Chondrocyte (in vitro differentiated cells): ENCODE measurements at regions not wholly inside any gene's neighbourhood (a gene's known extent, or its start where the extent isn't known, plus 50 kb on each side); places are given as distances from the start of the nearest gene placed in this dataset.
A peak's percentile ranks its signal among the peaks of the same experiment; 100 is the strongest.

Source experiments
- DNase-seq: peaks from one replicate; pipeline ENCODE4 v3.0.0; 2021; ENCODE audit warnings: mixed read lengths, low spot score
- H3K27ac Mint-ChIP-seq: one replicate; pipeline ENCODE4 v1.8.0; 2021; ENCODE audit warnings: mild to moderate bottlenecking, moderate library complexity, mixed read lengths; ENCODE audit not compliant: unreplicated experiment
- H3K27me3 Mint-ChIP-seq: 2 replicates; pipeline ENCODE4 v1.8.0; 2021; ENCODE audit warnings: low read depth, mixed read lengths
- H3K36me3 Mint-ChIP-seq: 2 replicates; pipeline ENCODE4 v1.8.0; 2021; ENCODE audit warnings: low read depth, mixed read lengths
- H3K4me1 Mint-ChIP-seq: 2 replicates; pipeline ENCODE4 v1.8.0; 2021; ENCODE audit warnings: low read depth, mild to moderate bottlenecking, mixed read lengths
- H3K4me3 Mint-ChIP-seq: one replicate; pipeline ENCODE4 v1.8.0; 2021; ENCODE audit warnings: mild to moderate bottlenecking, moderate library complexity, mixed read lengths; ENCODE audit not compliant: unreplicated experiment
- H3K9me3 Mint-ChIP-seq: 2 replicates; pipeline ENCODE4 v1.8.0; 2021; ENCODE audit warnings: low read depth, mixed read lengths
- TF ChIP-seq, protein P1 (sequence below): fragments of 200-600 bp; sonication (generic); IDR thresholded peaks from 2 replicates; pipeline ENCODE4 v1.5.0; 2021; ENCODE audit warnings: antibody characterized with exemption, mild to moderate bottlenecking, moderate library complexity

DNA sequence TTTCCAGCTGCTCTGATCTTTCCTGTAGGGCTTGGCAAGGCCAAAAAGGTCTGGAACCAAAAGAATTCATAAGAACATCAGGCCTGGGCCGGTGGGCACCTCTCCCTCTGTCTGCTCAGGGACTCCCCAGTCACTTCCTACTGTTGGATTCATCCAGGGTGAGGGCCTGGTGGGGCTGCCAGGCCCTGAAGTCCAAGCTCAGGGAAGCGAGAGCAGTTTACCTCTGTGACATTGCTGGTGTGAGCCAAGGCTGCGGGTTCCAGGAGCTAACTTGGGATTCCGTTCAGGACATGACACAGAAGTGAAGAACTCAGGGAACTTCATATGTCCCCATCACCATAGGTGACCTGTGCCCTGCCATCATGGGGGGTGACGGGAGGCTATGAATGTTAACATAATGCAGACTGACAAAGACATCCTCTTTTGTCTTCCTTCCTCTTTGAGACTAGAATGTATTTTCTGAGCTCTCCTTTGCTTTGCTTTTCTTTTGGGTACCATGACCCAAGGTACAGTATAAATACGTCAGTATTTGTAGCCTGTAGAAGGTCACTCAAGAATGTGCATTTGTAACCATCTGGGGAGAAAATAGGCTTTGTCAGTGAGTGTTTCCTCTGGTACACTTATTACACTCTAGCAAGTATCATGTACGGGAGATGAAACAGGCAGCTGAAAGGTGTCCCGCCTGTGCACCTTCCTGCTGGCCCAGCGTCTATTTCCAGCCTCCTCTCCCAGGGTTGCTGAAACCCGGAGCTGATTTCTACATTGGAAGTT, 130.5 kb upstream of the SLC1A4 start:
- H3K36me3 Mint-ChIP-seq: no peaks in the 10 kb centered on the region
- DNase-seq: no peak
- H3K9me3 Mint-ChIP-seq: no peaks in the 10 kb centered on the region
- TF ChIP-seq, protein P1, sequence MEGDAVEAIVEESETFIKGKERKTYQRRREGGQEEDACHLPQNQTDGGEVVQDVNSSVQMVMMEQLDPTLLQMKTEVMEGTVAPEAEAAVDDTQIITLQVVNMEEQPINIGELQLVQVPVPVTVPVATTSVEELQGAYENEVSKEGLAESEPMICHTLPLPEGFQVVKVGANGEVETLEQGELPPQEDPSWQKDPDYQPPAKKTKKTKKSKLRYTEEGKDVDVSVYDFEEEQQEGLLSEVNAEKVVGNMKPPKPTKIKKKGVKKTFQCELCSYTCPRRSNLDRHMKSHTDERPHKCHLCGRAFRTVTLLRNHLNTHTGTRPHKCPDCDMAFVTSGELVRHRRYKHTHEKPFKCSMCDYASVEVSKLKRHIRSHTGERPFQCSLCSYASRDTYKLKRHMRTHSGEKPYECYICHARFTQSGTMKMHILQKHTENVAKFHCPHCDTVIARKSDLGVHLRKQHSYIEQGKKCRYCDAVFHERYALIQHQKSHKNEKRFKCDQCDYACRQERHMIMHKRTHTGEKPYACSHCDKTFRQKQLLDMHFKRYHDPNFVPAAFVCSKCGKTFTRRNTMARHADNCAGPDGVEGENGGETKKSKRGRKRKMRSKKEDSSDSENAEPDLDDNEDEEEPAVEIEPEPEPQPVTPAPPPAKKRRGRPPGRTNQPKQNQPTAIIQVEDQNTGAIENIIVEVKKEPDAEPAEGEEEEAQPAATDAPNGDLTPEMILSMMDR: no peak
- peak overlapping the region; percentile 69 for H3K4me3 Mint-ChIP-seq
- H3K27me3 Mint-ChIP-seq: no peaks in the 10 kb centered on the region
- H3K27ac Mint-ChIP-seq: peak overlapping the region; percentile 87
- peaks cover 35% of the 10 kb centered on the region for H3K4me1 Mint-ChIP-seq

DNA sequence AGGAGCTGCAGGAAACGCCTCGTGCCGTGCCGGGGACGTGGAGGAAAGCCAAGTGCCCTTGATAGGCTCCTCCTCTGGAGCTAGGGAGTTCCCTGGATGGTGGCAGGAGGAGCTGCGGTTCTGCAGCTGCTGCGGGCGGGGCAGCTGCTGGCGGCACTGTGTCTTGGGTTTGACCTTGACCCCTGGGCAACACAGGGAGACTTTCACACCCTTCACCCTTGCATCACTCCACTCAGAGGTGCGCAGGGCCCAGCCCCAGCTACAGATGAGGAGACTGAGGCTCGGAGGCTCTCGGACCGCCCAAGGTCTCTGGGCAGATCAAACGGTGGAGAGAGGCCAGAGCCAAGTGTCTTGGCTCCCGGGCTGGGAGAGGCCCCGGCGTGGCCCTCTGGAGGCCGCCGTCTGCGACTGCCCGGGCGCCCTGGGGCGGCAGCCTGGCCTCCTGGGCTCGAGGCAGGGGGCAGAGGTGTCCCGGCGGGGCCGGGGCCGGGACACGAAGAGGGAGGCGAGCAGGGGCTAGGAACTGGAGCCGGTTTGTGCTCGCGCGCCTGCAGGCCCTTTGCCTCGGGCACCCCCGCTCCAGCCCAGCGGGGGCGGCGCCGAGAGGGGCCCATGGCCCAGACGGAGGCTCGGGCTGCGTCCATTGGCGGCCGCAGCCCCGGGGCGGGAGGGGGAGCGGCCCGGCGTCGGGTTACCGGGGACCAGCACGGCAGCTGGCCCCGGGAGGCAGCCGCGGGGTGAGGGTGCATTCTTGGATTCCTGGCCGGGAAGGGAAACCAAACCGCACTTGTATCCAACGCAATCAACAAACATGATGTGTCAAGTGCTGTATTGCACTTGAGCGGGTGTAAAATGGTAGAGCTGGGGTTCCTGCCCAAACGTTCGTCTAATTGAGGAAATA, 129.6 kb upstream of the SLC1A4 start:
- Mint-ChIP-seq H3K4me3 (peak overlapping the region; percentile 69), H3K36me3 (no peaks in the 10 kb centered on the region), H3K27me3 (no peaks in the 10 kb centered on the region), H3K4me1 (peaks cover 34% of the 10 kb centered on the region), H3K9me3 (no peaks in the 10 kb centered on the region), H3K27ac (peak overlapping the region; percentile 82)
- TF ChIP-seq, protein P1: peak; percentile 51
- DNase-seq: no peak

DNA sequence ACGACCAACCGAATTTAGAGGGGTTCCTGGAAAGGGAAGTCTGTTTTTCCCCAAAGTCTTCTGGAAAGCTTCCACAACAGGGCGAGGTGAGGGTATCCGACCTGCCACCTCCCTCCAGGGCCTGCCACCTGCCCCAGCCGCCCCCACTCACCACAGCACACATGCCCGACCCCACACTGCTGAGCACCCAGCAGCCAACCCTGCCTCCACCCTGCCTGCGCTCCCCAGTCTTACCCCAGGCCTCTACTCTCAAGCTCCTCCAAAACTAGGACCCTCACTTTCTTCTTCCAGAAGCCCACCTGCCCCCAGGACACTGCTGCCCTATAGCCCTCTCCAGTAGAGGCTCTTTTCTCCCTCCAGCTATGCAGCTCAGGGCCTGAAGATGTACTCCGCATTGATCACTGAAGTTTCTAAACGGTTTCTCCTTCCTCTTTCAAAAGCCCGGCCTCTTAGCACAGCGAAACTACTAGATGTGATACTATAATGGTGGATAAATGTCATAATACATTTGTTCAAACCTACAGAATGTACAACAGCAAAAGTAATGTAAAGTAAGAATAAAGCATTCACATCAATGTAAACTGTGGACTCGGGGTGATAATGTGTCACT, 128.8 kb upstream of the SLC1A4 start:
- Mint-ChIP-seq H3K36me3 (no peaks in the 10 kb centered on the region), H3K27me3 (no peaks in the 10 kb centered on the region), H3K27ac (peak overlapping the region; percentile 37), H3K4me3 (no peak overlapping the region), H3K4me1 (peaks cover 31% of the 10 kb centered on the region), H3K9me3 (no peaks in the 10 kb centered on the region)
- TF ChIP-seq, protein P1: no peak
- no peak for DNase-seq

DNA sequence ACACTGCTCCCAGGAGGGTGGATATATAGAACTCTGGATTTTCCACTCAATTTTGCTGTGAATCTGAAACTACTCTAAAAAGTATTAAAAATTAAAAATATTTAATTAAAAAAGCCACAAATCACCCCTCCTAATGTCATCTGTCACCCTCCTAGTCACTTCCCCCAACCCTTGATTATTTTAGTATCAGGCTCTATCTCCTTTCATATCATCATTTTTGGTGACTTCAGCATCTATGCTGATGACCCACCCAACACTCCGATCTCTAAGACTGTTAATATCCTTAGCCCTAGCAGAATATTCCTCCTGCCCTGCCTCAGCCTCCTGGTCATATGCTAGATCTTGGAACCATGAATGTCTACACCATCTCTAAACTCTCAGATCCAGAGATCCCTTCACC, 128.3 kb upstream of the SLC1A4 start:
- Mint-ChIP-seq H3K4me1 (peaks cover 31% of the 10 kb centered on the region), H3K36me3 (no peaks in the 10 kb centered on the region), H3K27ac (no peak overlapping the region), H3K9me3 (no peaks in the 10 kb centered on the region), H3K27me3 (no peaks in the 10 kb centered on the region), H3K4me3 (no peak overlapping the region)
- TF ChIP-seq, protein P1: no peak
- no peak for DNase-seq
